ENCODE measurements at regions not wholly inside any gene's neighbourhood (a gene's known extent, or its start where the extent isn't known, plus 50 kb on each side); places are given as distances from the start of the nearest gene placed in this dataset.

- Histone ChIP-seq H4K91ac (ENCODE audit: insufficient read depth, low read depth, low read length) (no peak overlapping the region), H3K23ac (ENCODE audit: low read depth, low read length) (no peak overlapping the region), H2BK5ac (ENCODE audit: low read depth, low read length, poor library complexity, severe bottlenecking) (no peak overlapping the region), H3K9ac (ENCODE audit: low read depth, low read length) (no peak overlapping the region), H2BK20ac (ENCODE audit: low read depth, low read length) (0 out of 2 replicates have a peak overlapping the region, but pooled peaks have one; percentile 16), H3K4me3 (ENCODE audit: insufficient read depth, low read depth, low read length) (no peak overlapping the region), H4K5ac (ENCODE audit: low read depth, low read length) (peak overlapping the region; percentile 38; the same call in 1 of the 2 replicates), H3K14ac (replicated peaks; ENCODE audit: low read depth, low read length) (0 out of 2 replicates have a peak overlapping the region, but pooled peaks have one; percentile 18), H3K18ac (ENCODE audit: low read depth, low read length) (peak overlapping the region; percentile 8; the same call in 1 of the 2 replicates), H2AK9ac (replicated peaks; ENCODE audit: low read depth, low read length, poor library complexity) (no peak overlapping the region), H2AK5ac (ENCODE audit: low read depth, low read length) (no peak overlapping the region), H2BK120ac (ENCODE audit: low read depth, low read length) (peak overlapping the region; percentile 48; the same call in 1 of the 2 replicates), H3K79me1 (ENCODE audit: low read depth in 1 of 2, low read length in 2 of 2) (no peaks in the 10 kb centered on the region), H3K9me1 (ENCODE audit: insufficient read depth, low read length) (no peaks in the 10 kb centered on the region), H2AFZ (replicated peaks; ENCODE audit: low read length, poor library complexity) (no peak overlapping the region), H3K4me2 (ENCODE audit: low read depth, low read length) (no peak overlapping the region), H3K4me1 (ENCODE audit: control insufficient read depth, insufficient read depth, low read length) (0 out of 2 replicates have a peak, but pooled peaks cover 2% of the 10 kb centered on the region), H3K56ac (ENCODE audit: extremely low read depth, insufficient read depth, low read length) (no peak overlapping the region), H4K20me1 (ENCODE audit: insufficient read depth, low read length) (no peaks in the 10 kb centered on the region), H3K27me3 (ENCODE audit: control insufficient read depth, insufficient read depth, low read length) (no peaks in the 10 kb centered on the region), H3K27ac (ENCODE audit: insufficient read depth, low read length) (no peak overlapping the region), H3K36me3 (ENCODE audit: control insufficient read depth, insufficient read depth, low read length) (no peaks in the 10 kb centered on the region), H4K8ac (ENCODE audit: low read depth in 2 of 2, low read length in 2 of 2) (peak overlapping the region in 1 of 2 experiments; percentile 20; a peak in 1 of 4 replicates), H3K9me3 (ENCODE audit: control insufficient read depth, insufficient read depth, low read length) (no peaks in the 10 kb centered on the region), H3K4ac (ENCODE audit: low read depth, low read length) (no peak overlapping the region), H2BK15ac (ENCODE audit: low read depth, low read length) (no peak overlapping the region)
- dilution Hi-C loops (cut with HindIII; ENCODE audit: low sequenced_read_pairs, unreplicated experiment), result no loop called here
- ATAC-seq (ENCODE audit: low read depth) (no peak; the same call in 1 of the 2 replicates), DNase-seq (no peak)
- WGBS, 2 experiments (ENCODE audit: extremely low coverage in 2 of 2, insufficient read length in 1 of 2), result no CpG with 5 or more reads among the region's 2 CpGs
- in situ Hi-C loops (cut with MboI; ENCODE audit: low sequenced_read_pairs), result loop anchor here (25.0 kb wide), 1 partner anchor 927 kb away; no protein-coding TSS in a partner anchor
- TF ChIP-seq CEBPB (IDR thresholded peaks at IDR 0.05; ENCODE audit: low read depth, low read length) (no peak), FOS (IDR thresholded peaks at IDR 0.05; ENCODE audit: low read depth, low read length) (no peak), NFE2L2 (IDR thresholded peaks at IDR 0.05; ENCODE audit: low read depth, low read length) (no peak)
- intact Hi-C loops (cut with micrococcal nuclease), result no loop called here
- CTCF ChIA-PET, result no interaction called here
- POLR2A ChIA-PET (ENCODE audit: unreplicated experiment), result no interaction called here
- BruUV-seq (replicated peaks), result no TSS peak
These were observed 369.0 kb upstream of the CDIN1 start for GRCh38 chr15:36210426-36210825.

Data from IMR-90 (cell line).